NCI-H1092 (cell line): ENCODE measurements at regions not wholly inside any gene's neighbourhood (a gene's known extent, or its start where the extent isn't known, plus 50 kb on each side); places are given as distances from the start of the nearest gene placed in this dataset.

Source experiments
- DNase-seq: peaks from one replicate; lab custom pipeline; 2025; lab: John Stamatoyannopoulos, UW

GRCh38 chr7:17130281-17131059, 168.0 kb upstream of the AHR start:
- DNase-seq = no peak

GRCh38 chr7:17131060-17131345, 167.4 kb upstream of the AHR start:
- no peak for DNase-seq

- DNase-seq = no peak
Observed at GRCh38 chr7:17131983-17132655, 166.3 kb upstream of the AHR start.

DNA sequence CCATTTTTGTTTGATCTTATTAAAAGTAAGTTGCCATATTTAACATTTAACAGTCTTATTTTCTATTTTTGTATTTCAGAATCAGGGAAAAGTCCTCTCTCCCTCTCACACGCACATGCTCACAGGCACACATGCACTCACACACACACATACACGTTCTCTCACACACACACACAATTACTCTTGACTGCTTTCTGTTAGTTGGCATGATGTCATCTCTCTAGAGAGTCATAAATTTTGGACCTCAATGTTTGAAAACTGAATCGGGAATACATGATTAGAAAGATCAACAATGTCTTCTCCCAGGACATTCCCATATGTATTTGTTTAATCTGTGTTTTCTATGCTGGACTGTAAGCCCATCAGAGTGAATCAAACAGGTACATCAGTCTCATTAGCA, 165.7 kb upstream of the AHR start:
- no peak for DNase-seq

GRCh38 chr7:17133977-17134376, 164.5 kb upstream of the AHR start:
- DNase-seq = no peak

GRCh38 chr7:17134786-17135185, 163.7 kb upstream of the AHR start:
- no peak for DNase-seq

- no peak for DNase-seq
Observed at GRCh38 chr7:17136126-17136525, 162.3 kb upstream of the AHR start.

GRCh38 chr7:17139081-17139480, 159.4 kb upstream of the AHR start:
- no peak for DNase-seq

- no peak for DNase-seq
Observed at GRCh38 chr7:17140406-17140805, 158.0 kb upstream of the AHR start.

DNA sequence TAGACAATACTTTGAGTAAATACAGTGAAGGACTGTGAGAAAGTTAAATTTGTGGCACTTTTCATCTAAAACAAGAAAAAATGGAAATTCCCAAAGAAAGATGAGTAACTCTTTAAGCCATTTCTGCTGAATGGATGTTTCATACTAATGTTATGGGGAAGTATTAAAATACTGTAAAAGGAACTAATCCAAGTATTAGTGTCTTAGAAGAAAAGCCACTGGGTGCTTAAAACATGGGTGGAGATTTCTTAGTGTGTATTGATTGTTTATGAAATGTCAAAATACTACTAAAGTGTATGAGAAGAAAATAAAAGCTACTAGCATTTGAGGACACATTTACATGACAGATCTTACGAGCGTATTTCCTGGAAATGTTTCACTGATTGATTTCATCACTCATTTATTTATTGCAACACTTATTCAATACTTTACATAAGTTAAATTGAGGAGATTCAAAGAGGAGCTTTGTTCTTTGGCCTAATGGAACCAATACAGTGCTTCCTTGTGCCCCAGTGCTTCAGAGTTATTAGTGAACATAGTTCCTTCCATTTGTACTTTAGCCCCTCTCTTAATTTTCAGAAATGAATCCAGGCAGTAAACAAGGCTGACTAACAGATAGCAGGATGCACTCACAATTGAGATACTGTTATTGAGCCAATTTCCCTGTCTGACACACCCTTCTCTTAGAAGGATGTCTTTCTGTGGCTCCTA, 155.5 kb upstream of the AHR start:
- DNase-seq = no peak

- no peak for DNase-seq
Observed at GRCh38 chr7:17144322-17144721, 154.1 kb upstream of the AHR start.

DNA sequence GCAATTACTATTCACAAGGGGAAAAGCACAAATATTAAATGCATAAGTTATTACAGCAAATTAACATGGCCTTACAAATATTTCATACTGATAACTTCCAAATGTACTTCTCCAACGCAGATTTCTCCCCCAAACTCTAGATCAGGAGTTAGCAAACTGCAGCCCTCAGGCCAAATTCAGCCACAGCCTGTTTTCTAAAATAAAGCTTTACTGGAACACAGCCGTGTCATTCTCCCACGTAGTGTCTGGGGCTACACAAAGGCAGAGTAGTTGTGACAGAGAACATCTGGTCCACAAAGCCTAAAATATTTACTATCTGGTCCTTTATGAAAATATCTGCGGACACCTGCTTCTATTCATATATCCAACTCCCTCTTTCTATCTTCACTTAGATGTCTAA, 151.8 kb upstream of the AHR start:
- no peak for DNase-seq

DNA sequence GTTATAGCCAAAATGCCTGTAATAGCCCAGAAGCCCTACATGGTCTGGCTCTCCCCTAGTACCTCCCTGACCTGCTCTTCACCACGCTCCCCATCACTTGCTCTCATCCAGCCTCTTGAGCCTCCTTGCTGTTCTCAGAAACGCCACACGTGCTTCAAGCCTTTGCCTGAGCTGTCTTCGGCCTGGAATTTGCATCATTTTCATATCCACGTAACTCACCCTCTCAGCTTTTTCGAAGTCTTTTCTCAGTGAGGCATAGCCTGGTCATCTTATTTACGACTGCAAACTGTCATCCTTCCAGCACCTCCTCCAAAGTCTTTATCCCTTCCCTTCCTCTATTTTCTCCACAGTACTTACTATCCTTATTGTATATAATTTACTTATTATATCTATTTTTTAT, 151.0 kb upstream of the AHR start:
- no peak for DNase-seq

GRCh38 chr7:17150018-17150417, 148.4 kb upstream of the AHR start:
- no peak for DNase-seq

- no peak for DNase-seq
Observed at GRCh38 chr7:17152721-17153120, 145.7 kb upstream of the AHR start.

DNA sequence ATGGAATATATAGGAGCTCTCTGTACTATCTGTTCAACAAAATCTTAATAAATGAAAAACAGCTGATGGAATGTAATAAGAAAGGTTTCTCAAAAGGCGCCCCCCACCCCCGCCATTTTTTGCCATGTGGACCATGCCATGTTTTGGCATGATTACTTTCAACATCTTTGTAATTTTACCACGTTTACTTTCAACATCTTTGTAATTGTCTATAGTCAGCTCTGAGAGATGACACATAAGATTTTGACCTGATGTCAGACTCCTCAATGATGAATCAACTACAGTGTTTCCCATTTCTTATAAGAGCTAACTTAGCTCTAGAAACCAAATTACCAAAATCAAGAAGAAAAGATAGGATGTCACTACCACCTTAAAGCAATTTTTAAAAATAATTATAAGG, 144.9 kb upstream of the AHR start:
- DNase-seq = no peak

GRCh38 chr7:17155529-17155928, 142.9 kb upstream of the AHR start:
- DNase-seq = no peak

- no peak for DNase-seq
Observed at GRCh38 chr7:17158261-17158660, 140.2 kb upstream of the AHR start.

- DNase-seq = no peak
Observed at GRCh38 chr7:17159500-17160037, 138.9 kb upstream of the AHR start.

- no peak for DNase-seq
Observed at GRCh38 chr7:17166824-17167379, 131.6 kb upstream of the AHR start.

GRCh38 chr7:17168416-17168815, 130.0 kb upstream of the AHR start:
- no peak for DNase-seq

GRCh38 chr7:17171427-17171826, 127.0 kb upstream of the AHR start:
- no peak for DNase-seq
